Common myeloid progenitor, CD34-positive (primary cell): ENCODE measurements at regions not wholly inside any gene's neighbourhood (a gene's known extent, or its start where the extent isn't known, plus 50 kb on each side); places are given as distances from the start of the nearest gene placed in this dataset.
A peak's percentile ranks its signal among the peaks of the same experiment; 100 is the strongest.

ENCODE experiments used
- CTCF ChIA-PET: fragments of 350-600 bp; sonication (Branson Sonifier 250); formaldehyde crosslinking; loops from one replicate; lab custom pipeline; 2021; ENCODE audit warnings: antibody characterized with exemption; lab: Charles Lee
- POLR2A ChIA-PET: fragments of 350-600 bp; sonication (Branson Sonifier 250); formaldehyde crosslinking; loops from one replicate; lab custom pipeline; 2021; ENCODE audit warnings: antibody characterized with exemption; lab: Charles Lee
- DNase-seq, 3 donors: peaks; one replicate each; pipeline versions ENCODE4 v3.0.0 to v3.0.0-alpha.2; 2013
- H3K27ac ChIP-seq, 2 experiments: 1 replicate in 1 of 2; 2 replicates in 1 of 2; pipeline ENCODE4 v1.7.0; 2013; ENCODE audit warnings: inconsistent platforms in 2 of 2, low read length in 2 of 2, mild to moderate bottlenecking in 2 of 2, low read depth in 1 of 2, moderate library complexity in 1 of 2; ENCODE audit not compliant: severe bottlenecking in 2 of 2, insufficient read depth in 1 of 2, poor library complexity in 1 of 2
- H3K27me3 ChIP-seq, 5 experiments: replicated peaks in 2 of 5; 1 replicate in 3 of 5; 2 replicates in 2 of 5; pipeline versions ENCODE4 v1.6.1 to v1.7.0; 2013; ENCODE audit warnings: low read length in 4 of 5, mild to moderate bottlenecking in 2 of 5, moderate library complexity in 2 of 5, inconsistent platforms in 1 of 5; ENCODE audit not compliant: insufficient read depth in 5 of 5, control insufficient read depth in 4 of 5
- H3K36me3 ChIP-seq, 4 experiments: 1 replicate in 2 of 4; 2 replicates in 2 of 4; pipeline versions ENCODE4 v1.6.1 to v1.7.0; 2013; ENCODE audit warnings: low read length in 3 of 4, control low read depth in 1 of 4, mild to moderate bottlenecking in 1 of 4; ENCODE audit not compliant: control insufficient read depth in 4 of 4, insufficient read depth in 4 of 4
- H3K4me1 ChIP-seq, 4 experiments: 1 replicate in 3 of 4; 2 replicates in 1 of 4; pipeline versions ENCODE4 v1.6.1 to v1.7.1; 2013; ENCODE audit warnings: low read length in 3 of 4, mild to moderate bottlenecking in 3 of 4, control low read depth in 1 of 4, inconsistent platforms in 1 of 4, moderate library complexity in 1 of 4; ENCODE audit not compliant: control insufficient read depth in 4 of 4, insufficient read depth in 4 of 4; ENCODE audit errors: control extremely low read depth in 1 of 4
- H3K4me3 ChIP-seq, 7 experiments: 1 replicate in 4 of 7; 2 replicates in 3 of 7; pipeline versions ENCODE4 v1.5.1 to v1.7.0; 2013; ENCODE audit warnings: mild to moderate bottlenecking in 7 of 7, low read length in 6 of 7, moderate library complexity in 6 of 7, inconsistent platforms in 2 of 7, low read depth in 2 of 7, control low read depth in 1 of 7; ENCODE audit not compliant: insufficient read depth in 4 of 7, control insufficient read depth in 1 of 7; ENCODE audit errors: extremely low read depth in 1 of 7
- H3K9me3 ChIP-seq, 5 experiments: 1 replicate in 4 of 5; 2 replicates in 1 of 5; pipeline versions ENCODE4 v1.6.1 to v1.7.1; 2013; ENCODE audit warnings: low read length in 4 of 5, mild to moderate bottlenecking in 2 of 5, inconsistent platforms in 1 of 5, low read depth in 1 of 5, moderate library complexity in 1 of 5; ENCODE audit not compliant: control insufficient read depth in 4 of 5, insufficient read depth in 2 of 5; ENCODE audit errors: control extremely low read depth in 1 of 5
- WGBS: methylation state at CpG from one replicate; pipeline ENCODE4 v1.1.5; 2013; ENCODE audit not compliant: insufficient coverage; 5-methylcytosine and 5-hydroxymethylcytosine counted together

- ChIA-PET CTCF (no interaction called here), POLR2A (no interaction called here)
These were observed 66.4 kb upstream of the GUCY1A1 start for GRCh38 chr4:155600244-155600643.

GRCh38 chr4:155599596-155599995 lies 67.1 kb upstream of the GUCY1A1 start:
- H3K4me3 ChIP-seq, result no peak overlapping the region
- H3K9me3 ChIP-seq, result no peaks in the 10 kb centered on the region
- peak overlapping the region in 1 of 2 experiments; percentile 45 for H3K27ac ChIP-seq
- H3K27me3 ChIP-seq, result no peaks in the 10 kb centered on the region
- CTCF ChIA-PET, result interaction anchor here (1.3 kb wide), 1 partner anchor 11 kb away, joined by 4 read pairs; no protein-coding TSS in a partner anchor
- POLR2A ChIA-PET, result interaction anchor here (1.2 kb wide), 1 partner anchor 15 kb away, joined by 3 read pairs; no protein-coding TSS in a partner anchor
- no peaks in the 10 kb centered on the region for H3K36me3 ChIP-seq
- DNase-seq, result peak; percentile 34 to 88 (median 73)
- H3K4me1 ChIP-seq, result peaks cover 4 to 59% (median 15%) of the 10 kb centered on the region in 4 experiments

More at GRCh38 chr4:155600244-155600643, 66.4 kb upstream of the GUCY1A1 start:
- Histone ChIP-seq H3K9me3 (no peaks in the 10 kb centered on the region), H3K4me3 (no peak overlapping the region), H3K27ac (no peak overlapping the region), H3K4me1 (peaks cover 4 to 65% (median 19%) of the 10 kb centered on the region in 4 experiments), H3K27me3 (no peaks in the 10 kb centered on the region), H3K36me3 (no peaks in the 10 kb centered on the region)
- peak in 2 of 3 donors; percentile 43 to 70 for DNase-seq
- WGBS, result 90% methylated on average over 4 of the region's 5 CpGs

- Histone ChIP-seq H3K27me3 (no peaks in the 10 kb centered on the region), H3K27ac (peak overlapping the region in 1 of 2 experiments; percentile 45), H3K4me1 (peaks cover 4 to 56% (median 15%) of the 10 kb centered on the region in 4 experiments), H3K36me3 (no peaks in the 10 kb centered on the region), H3K9me3 (no peaks in the 10 kb centered on the region), H3K4me3 (no peak overlapping the region)
- DNase-seq, result peak in 1 of 3 donors; percentile 33
- WGBS, result 60% methylated on average over 1 of the region's 6 CpGs
- ChIA-PET CTCF (interaction anchor here (1.3 kb wide), 1 partner anchor 10 kb away, joined by 4 read pairs; no protein-coding TSS in a partner anchor), POLR2A (interaction anchor here (1.2 kb wide), 1 partner anchor 14 kb away, joined by 3 read pairs; no protein-coding TSS in a partner anchor)
These were observed 67.6 kb upstream of the GUCY1A1 start for GRCh38 chr4:155599085-155599484.

DNA sequence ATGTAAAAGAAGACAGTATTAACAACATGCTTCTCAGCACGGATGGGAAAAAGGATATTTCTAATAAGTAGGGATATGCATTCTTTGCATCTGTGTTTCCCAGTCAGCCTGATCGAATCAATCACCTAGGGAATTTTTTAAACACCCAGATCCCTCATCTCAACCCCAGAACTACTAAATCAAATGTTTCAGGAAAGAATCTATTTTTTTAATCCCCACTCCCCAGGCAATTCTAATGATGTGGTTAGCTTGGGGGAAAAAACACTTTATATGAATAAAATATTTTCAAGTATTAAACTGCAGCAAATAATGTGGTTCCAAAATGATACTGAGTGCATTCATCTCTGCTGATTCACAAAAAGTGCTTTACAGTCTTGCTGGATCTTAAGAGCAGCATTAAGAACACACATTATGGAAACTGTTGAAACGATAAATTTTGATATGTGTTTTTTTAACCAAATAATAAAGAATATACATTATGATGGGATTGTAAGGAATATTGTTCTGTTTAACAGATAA lies 68.7 kb upstream of the GUCY1A1 start:
- DNase-seq, result no peak
- Histone ChIP-seq H3K36me3 (no peaks in the 10 kb centered on the region), H3K9me3 (no peaks in the 10 kb centered on the region), H3K4me3 (peak overlapping the region in 1 of 7 experiments; percentile 8), H3K27ac (no peak overlapping the region), H3K27me3 (no peaks in the 10 kb centered on the region), H3K4me1 (peaks cover 4 to 48% (median 14%) of the 10 kb centered on the region in 4 experiments)
- ChIA-PET POLR2A (no interaction called here), CTCF (interaction anchor here (1.2 kb wide), 1 partner anchor 70 kb away, joined by 3 read pairs; no protein-coding TSS in a partner anchor)
- 0% methylated on average over 1 of the region's 3 CpGs for WGBS

DNA sequence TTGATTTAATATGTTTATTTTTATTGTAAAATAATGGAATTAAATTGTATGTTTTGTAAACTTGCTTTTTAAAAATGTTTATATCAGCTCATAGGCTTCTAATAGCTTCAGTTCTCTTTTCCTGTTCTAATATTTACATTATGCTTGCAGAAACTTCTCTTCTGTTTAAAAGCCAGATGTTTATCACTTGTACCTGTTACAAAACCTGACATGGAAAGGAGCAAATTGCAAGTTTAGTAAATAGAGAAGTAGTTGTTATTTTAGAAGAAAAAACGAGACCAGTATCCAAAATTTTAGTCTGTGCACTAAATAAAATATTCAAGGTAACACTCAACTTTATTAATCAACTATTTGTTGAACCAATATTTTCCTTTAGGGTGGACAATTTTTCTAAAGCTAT lies 69.4 kb upstream of the GUCY1A1 start:
- peak in 2 of 3 donors; percentile 24 to 56 for DNase-seq
- Histone ChIP-seq H3K27ac (no peak overlapping the region), H3K27me3 (no peaks in the 10 kb centered on the region), H3K9me3 (no peaks in the 10 kb centered on the region), H3K4me3 (no peak overlapping the region), H3K36me3 (no peaks in the 10 kb centered on the region), H3K4me1 (peaks cover 4 to 41% (median 14%) of the 10 kb centered on the region in 4 experiments)
- WGBS, result no CpG with 5 or more reads among the region's 1 CpG
- ChIA-PET POLR2A (no interaction called here), CTCF (interaction anchor here (1.2 kb wide), 1 partner anchor 70 kb away, joined by 3 read pairs; no protein-coding TSS in a partner anchor)

DNA sequence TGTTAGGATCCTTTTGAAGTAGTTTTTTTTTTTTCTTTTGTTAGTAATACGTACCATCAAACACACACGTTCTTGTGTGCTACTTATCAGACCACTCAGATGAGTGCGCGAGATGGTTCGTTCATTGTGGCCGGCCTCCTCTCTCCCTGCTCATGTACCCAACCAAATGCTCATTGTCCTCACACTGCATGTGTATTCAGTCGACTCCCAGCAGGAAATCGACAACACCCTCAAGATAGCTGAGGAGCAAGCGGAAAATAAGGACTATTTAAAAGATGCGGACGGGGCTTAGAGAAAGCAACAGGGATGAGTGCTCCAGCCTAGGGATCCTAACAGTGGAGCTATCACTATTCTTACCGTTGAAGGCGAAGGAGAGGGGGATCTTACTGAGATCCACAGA lies 72.9 kb upstream of the GUCY1A1 start:
- H3K27me3 ChIP-seq, result no peaks in the 10 kb centered on the region
- no peaks in the 10 kb centered on the region for H3K36me3 ChIP-seq
- H3K9me3 ChIP-seq, result peaks cover 0 to 6% (median 0%) of the 10 kb centered on the region in 5 experiments
- peaks cover 4 to 20% (median 7%) of the 10 kb centered on the region in 4 experiments for H3K4me1 ChIP-seq
- ChIA-PET POLR2A (no interaction called here), CTCF (no interaction called here)
- no peak overlapping the region for H3K4me3 ChIP-seq
- H3K27ac ChIP-seq, result no peak overlapping the region
- WGBS, result 95% methylated on average over 11 of the region's 13 CpGs
- no peak for DNase-seq

GRCh38 chr4:155592938-155593297 lies 73.7 kb upstream of the GUCY1A1 start:
- Histone ChIP-seq H3K4me1 (peaks cover 2 to 13% (median 5%) of the 10 kb centered on the region in 4 experiments), H3K36me3 (no peaks in the 10 kb centered on the region), H3K9me3 (peaks cover 0 to 6% (median 0%) of the 10 kb centered on the region in 5 experiments), H3K4me3 (no peak overlapping the region), H3K27ac (no peak overlapping the region), H3K27me3 (no peaks in the 10 kb centered on the region)
- ChIA-PET CTCF (interaction anchor here (1.6 to 1.7 kb wide), 2 partner anchors 9 to 13 kb away, joined by 3 to 4 read pairs; no protein-coding TSS in a partner anchor), POLR2A (no interaction called here)
- WGBS, result 100% methylated on average over 1 of the region's 1 CpG
- no peak for DNase-seq
